WTC11 (cell line): ENCODE measurements at regions not wholly inside any gene's neighbourhood (a gene's known extent, or its start where the extent isn't known, plus 50 kb on each side); places are given as distances from the start of the nearest gene placed in this dataset.

Experiments used
- ZNF512 ChIP-seq: sonication (generic); formaldehyde crosslinking; IDR thresholded peaks from 2 replicates; pipeline ENCODE4 v1.8.1; 2022; ENCODE audit warnings: missing genetic modification reagents, borderline replicate concordance
- TF ChIP-seq, protein P1 (sequence below): sonication (generic); formaldehyde crosslinking; IDR thresholded peaks from 2 replicates; pipeline ENCODE4 v1.8.1; 2022; ENCODE audit warnings: low read depth, mild to moderate bottlenecking, moderate library complexity, missing genetic modification reagents, borderline replicate concordance

GRCh38 chr4:169859366-169860216, 101.8 kb upstream of the HPF1 start:
- TF ChIP-seq, protein P1, sequence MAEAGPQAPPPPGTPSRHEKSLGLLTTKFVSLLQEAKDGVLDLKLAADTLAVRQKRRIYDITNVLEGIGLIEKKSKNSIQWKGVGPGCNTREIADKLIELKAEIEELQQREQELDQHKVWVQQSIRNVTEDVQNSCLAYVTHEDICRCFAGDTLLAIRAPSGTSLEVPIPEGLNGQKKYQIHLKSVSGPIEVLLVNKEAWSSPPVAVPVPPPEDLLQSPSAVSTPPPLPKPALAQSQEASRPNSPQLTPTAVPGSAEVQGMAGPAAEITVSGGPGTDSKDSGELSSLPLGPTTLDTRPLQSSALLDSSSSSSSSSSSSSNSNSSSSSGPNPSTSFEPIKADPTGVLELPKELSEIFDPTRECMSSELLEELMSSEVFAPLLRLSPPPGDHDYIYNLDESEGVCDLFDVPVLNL (CRISPR knock-in tag) = no peak
- no peak for TF ChIP-seq ZNF512 (CRISPR knock-in tag)
